ENCODE measurements at regions not wholly inside any gene's neighbourhood (a gene's known extent, or its start where the extent isn't known, plus 50 kb on each side); places are given as distances from the start of the nearest gene placed in this dataset.

DNA sequence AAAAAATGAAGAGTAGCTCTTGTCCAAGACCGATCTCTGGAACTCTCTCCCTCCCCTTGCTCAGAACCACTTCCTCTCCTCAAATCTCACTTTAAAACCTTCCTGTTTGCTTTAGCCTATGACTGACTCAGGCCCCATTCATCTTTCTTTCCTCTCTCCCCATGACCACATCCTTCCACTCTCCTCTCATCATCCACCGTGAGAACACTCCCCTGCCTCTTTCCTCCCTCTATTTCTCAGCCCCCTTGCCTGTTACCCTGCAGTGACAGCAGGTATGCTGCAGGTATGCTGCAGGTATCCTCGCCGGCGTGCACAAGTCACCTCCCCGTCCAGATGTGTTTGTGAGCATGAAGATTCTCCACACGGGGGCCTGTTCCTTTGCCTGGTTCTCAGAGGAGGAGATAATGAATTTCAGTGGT is 505.3 kb downstream of the CCDC171 start:
- Histone ChIP-seq H3K9me3 (ENCODE audit: control insufficient read depth, low read length) (no peaks in the 10 kb centered on the region), H3K9ac (ENCODE audit: extremely low read depth, low read length, poor library complexity, severe bottlenecking) (no peak overlapping the region), H3K27me3 (ENCODE audit: control insufficient read depth, insufficient read depth, low read length, poor library complexity, severe bottlenecking) (no peaks in the 10 kb centered on the region), H3K4me3 (ENCODE audit: low read length) (no peak overlapping the region), H3K27ac (ENCODE audit: low read depth, low read length) (no peak overlapping the region), H3K36me3 (ENCODE audit: control insufficient read depth, insufficient read depth, low read length) (no peaks in the 10 kb centered on the region), H3K4me1 (ENCODE audit: control insufficient read depth, insufficient read depth, low read length) (no peaks in the 10 kb centered on the region)
- Mint-ChIP-seq H3K4me1 (peaks cover 13% of the 10 kb centered on the region), H3K9me3 (peaks cover 21% of the 10 kb centered on the region), H3K4me3 (no peak overlapping the region), H3K36me3 (ENCODE audit: low read depth) (no peaks in the 10 kb centered on the region), H3K27me3 (ENCODE audit: insufficient read depth) (no peaks in the 10 kb centered on the region), H3K27ac (peak overlapping the region; percentile 31)
- 80 to 88% methylated on average over 7 of the region's 7 CpGs for WGBS, 2 experiments (ENCODE audit: insufficient coverage in 1 of 2, insufficient read length in 1 of 2)
- DNase-seq = peak; percentile 44
- TF ChIP-seq, protein P1, sequence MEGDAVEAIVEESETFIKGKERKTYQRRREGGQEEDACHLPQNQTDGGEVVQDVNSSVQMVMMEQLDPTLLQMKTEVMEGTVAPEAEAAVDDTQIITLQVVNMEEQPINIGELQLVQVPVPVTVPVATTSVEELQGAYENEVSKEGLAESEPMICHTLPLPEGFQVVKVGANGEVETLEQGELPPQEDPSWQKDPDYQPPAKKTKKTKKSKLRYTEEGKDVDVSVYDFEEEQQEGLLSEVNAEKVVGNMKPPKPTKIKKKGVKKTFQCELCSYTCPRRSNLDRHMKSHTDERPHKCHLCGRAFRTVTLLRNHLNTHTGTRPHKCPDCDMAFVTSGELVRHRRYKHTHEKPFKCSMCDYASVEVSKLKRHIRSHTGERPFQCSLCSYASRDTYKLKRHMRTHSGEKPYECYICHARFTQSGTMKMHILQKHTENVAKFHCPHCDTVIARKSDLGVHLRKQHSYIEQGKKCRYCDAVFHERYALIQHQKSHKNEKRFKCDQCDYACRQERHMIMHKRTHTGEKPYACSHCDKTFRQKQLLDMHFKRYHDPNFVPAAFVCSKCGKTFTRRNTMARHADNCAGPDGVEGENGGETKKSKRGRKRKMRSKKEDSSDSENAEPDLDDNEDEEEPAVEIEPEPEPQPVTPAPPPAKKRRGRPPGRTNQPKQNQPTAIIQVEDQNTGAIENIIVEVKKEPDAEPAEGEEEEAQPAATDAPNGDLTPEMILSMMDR (conservative IDR thresholded peaks at IDR 0.05) = no peak

DNA sequence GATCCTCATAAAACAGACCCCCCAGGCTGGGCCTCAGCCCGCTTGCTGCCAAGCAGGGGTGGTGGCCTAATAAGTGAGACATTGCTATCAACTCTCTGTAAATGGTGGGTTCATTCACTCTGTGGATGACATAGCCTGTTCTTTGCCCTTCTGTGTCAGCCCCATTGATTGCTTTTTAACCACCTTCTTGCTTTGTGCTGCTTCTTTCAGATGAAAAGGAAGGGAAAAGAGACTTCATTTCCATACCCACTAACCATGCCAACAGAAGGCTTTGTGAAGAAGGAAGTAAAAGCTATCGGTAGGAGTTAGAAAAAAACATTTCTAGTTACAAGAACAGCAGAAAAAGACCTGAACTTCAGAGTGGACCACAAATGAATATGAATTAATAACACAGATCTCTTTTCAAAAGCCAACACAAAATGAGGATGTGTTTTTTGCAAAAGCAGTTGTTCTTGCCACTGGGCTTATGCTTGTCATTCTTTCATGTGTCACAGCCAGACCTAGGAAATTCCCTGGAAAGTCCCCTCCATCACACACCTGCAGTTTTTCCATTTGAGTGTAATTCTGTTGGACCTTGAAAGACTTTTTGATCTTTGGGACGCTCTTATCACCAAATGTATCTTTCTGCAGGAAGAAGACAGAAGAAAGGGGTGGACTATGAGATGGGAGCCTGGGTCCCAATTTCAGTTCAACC is 507.7 kb downstream of the CCDC171 start:
- H3K27me3 Mint-ChIP-seq (ENCODE audit: insufficient read depth) = no peaks in the 10 kb centered on the region
- no peaks in the 10 kb centered on the region for H3K36me3 Mint-ChIP-seq (ENCODE audit: low read depth)
- Histone ChIP-seq H3K4me3 (ENCODE audit: low read length) (no peak overlapping the region), H3K4me1 (ENCODE audit: control insufficient read depth, insufficient read depth, low read length) (no peaks in the 10 kb centered on the region), H3K36me3 (ENCODE audit: control insufficient read depth, insufficient read depth, low read length) (no peaks in the 10 kb centered on the region), H3K27me3 (ENCODE audit: control insufficient read depth, insufficient read depth, low read length, poor library complexity, severe bottlenecking) (no peaks in the 10 kb centered on the region), H3K9ac (ENCODE audit: extremely low read depth, low read length, poor library complexity, severe bottlenecking) (no peak overlapping the region), H3K9me3 (ENCODE audit: control insufficient read depth, low read length) (no peaks in the 10 kb centered on the region), H3K27ac (ENCODE audit: low read depth, low read length) (no peak overlapping the region)
- WGBS, 2 experiments (ENCODE audit: insufficient coverage in 1 of 2, insufficient read length in 1 of 2) = 71 to 85% methylated on average over 2 to 3 of the region's 3 CpGs
- peaks cover 21% of the 10 kb centered on the region for H3K9me3 Mint-ChIP-seq
- H3K4me3 Mint-ChIP-seq = no peak overlapping the region
- peaks cover 18% of the 10 kb centered on the region for H3K4me1 Mint-ChIP-seq
- H3K27ac Mint-ChIP-seq = no peak overlapping the region
- no peak for DNase-seq
- TF ChIP-seq, protein P1 (conservative IDR thresholded peaks at IDR 0.05) = no peak

DNA sequence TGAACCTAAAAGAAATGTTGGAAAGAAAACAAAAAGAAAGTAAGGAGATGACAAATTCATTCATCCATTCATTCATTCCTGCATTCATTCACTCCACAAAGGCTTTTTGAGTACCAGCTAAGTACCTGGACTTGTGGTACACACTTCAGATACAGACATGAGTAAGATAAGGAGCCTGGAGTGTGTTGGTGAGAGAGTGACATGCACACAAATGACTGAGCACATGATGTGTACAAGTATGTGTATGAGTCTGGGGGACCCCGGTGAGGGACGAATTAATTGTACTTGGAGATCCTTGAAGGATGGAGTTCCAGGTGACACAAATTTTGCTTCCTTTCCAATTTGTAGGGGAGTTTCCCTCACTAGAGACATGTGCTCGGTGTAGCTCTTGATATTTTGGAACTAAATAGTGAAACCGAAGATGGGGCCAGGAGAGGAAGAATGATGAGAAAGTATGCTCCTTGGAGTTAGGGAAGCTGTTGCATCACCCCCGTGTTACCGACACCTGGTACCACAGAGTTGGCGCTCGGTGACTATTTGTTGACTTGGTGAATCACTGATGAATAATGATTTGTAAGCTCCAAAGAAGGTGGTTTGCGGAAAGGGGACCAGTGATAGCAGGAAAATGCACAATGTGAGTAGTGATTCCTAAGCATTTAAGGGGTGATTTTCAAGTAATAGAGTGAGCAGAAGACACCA is 509.8 kb downstream of the CCDC171 start:
- Histone ChIP-seq H3K9ac (ENCODE audit: extremely low read depth, low read length, poor library complexity, severe bottlenecking) (no peak overlapping the region), H3K27me3 (ENCODE audit: control insufficient read depth, insufficient read depth, low read length, poor library complexity, severe bottlenecking) (no peaks in the 10 kb centered on the region), H3K4me3 (ENCODE audit: low read length) (no peak overlapping the region), H3K9me3 (ENCODE audit: control insufficient read depth, low read length) (no peaks in the 10 kb centered on the region), H3K36me3 (ENCODE audit: control insufficient read depth, insufficient read depth, low read length) (no peaks in the 10 kb centered on the region), H3K4me1 (ENCODE audit: control insufficient read depth, insufficient read depth, low read length) (no peaks in the 10 kb centered on the region), H3K27ac (ENCODE audit: low read depth, low read length) (no peak overlapping the region)
- peaks cover 24% of the 10 kb centered on the region for H3K9me3 Mint-ChIP-seq
- H3K27me3 Mint-ChIP-seq (ENCODE audit: insufficient read depth) = no peaks in the 10 kb centered on the region
- no peak overlapping the region for H3K27ac Mint-ChIP-seq
- DNase-seq = peak; percentile 28
- WGBS, 2 experiments (ENCODE audit: insufficient coverage in 1 of 2, insufficient read length in 1 of 2) = 91 to 93% methylated on average over 9 of the region's 9 CpGs
- no peaks in the 10 kb centered on the region for H3K36me3 Mint-ChIP-seq (ENCODE audit: low read depth)
- H3K4me3 Mint-ChIP-seq = no peak overlapping the region
- TF ChIP-seq, protein P1 (conservative IDR thresholded peaks at IDR 0.05) = no peak
- peaks cover 13% of the 10 kb centered on the region for H3K4me1 Mint-ChIP-seq
